ENCODE measurements at regions not wholly inside any gene's neighbourhood (a gene's known extent, or its start where the extent isn't known, plus 50 kb on each side); places are given as distances from the start of the nearest gene placed in this dataset.

DNA sequence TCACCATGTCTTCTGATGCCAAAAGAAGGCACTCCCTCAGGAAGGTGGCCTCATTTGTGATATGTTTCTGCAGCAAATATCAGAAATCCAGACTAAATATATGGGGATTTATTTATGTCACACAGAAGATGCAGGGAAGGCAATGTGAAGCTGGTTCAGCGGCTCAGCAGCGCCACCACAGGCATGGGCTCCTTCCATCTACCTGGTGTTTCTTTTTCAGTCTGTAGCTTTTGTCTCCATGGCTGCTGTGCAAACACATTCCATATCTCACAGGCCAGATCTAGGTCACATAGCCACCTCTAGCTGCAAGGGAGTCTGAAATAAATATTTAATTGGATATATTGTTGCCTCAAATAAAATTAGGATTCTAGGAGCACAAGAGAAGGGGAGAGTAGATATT lies 502.1 kb upstream of the IL12A start:
- ChIA-PET CTCF (interaction anchor here (0.8 to 1.0 kb wide), 2 partner anchors 11 to 164 kb away, joined by 4 read pairs; no protein-coding TSS in a partner anchor), POLR2A (no interaction called here), RAD21 (ENCODE audit: low non-redundant PET in 1 of 2, low total read pairs in 2 of 2, uncharacterized antibody in 2 of 2, unreplicated experiment in 2 of 2) (no interaction called here)
- TF ChIP-seq, protein P1, sequence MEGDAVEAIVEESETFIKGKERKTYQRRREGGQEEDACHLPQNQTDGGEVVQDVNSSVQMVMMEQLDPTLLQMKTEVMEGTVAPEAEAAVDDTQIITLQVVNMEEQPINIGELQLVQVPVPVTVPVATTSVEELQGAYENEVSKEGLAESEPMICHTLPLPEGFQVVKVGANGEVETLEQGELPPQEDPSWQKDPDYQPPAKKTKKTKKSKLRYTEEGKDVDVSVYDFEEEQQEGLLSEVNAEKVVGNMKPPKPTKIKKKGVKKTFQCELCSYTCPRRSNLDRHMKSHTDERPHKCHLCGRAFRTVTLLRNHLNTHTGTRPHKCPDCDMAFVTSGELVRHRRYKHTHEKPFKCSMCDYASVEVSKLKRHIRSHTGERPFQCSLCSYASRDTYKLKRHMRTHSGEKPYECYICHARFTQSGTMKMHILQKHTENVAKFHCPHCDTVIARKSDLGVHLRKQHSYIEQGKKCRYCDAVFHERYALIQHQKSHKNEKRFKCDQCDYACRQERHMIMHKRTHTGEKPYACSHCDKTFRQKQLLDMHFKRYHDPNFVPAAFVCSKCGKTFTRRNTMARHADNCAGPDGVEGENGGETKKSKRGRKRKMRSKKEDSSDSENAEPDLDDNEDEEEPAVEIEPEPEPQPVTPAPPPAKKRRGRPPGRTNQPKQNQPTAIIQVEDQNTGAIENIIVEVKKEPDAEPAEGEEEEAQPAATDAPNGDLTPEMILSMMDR (IDR thresholded peaks at IDR 0.05 in 2 of 3, conservative IDR thresholded peaks at IDR 0.05 in 1 of 3; ENCODE audit: borderline replicate concordance in 1 of 3, insufficient read depth in 1 of 3, low read depth in 2 of 3, low read length in 2 of 3) = peak in 2 of 3 experiments; percentile 40 to 50; a peak in 4 of 6 replicates
- TF ChIP-seq RAD21 (IDR thresholded peaks at IDR 0.05; ENCODE audit: low read depth) (peak; percentile 31; the same call in 1 of the 2 replicates), POLR2A (IDR thresholded peaks at IDR 0.05; ENCODE audit: borderline replicate concordance, extremely low read depth, insufficient read depth, insufficient read length) (no peak)
- Histone ChIP-seq H3K9me2 (ENCODE audit: insufficient read depth) (no peaks in the 10 kb centered on the region), H3K4me3 (replicated peaks in 1 of 2; ENCODE audit: low read depth in 1 of 2, low read length in 2 of 2) (no peak overlapping the region), H3K36me3 (ENCODE audit: control insufficient read depth in 1 of 2, insufficient read depth in 2 of 2, low read length in 2 of 2) (no peaks in the 10 kb centered on the region), H3K27ac (ENCODE audit: low read depth, low read length) (no peak overlapping the region), H3K4me1 (ENCODE audit: control insufficient read depth in 1 of 2, insufficient read depth in 2 of 2, low read length in 2 of 2) (no peaks in the 10 kb centered on the region), H3K9ac (ENCODE audit: low read length) (no peak overlapping the region), H3K79me2 (ENCODE audit: insufficient read depth, low read length) (no peaks in the 10 kb centered on the region), H3K27me3 (ENCODE audit: insufficient read depth, low read length) (no peaks in the 10 kb centered on the region), H2AFZ (ENCODE audit: low read depth, low read length, poor library complexity, severe bottlenecking) (no peak overlapping the region), H4K20me1 (ENCODE audit: insufficient read depth) (no peaks in the 10 kb centered on the region), H3K4me2 (ENCODE audit: low read length) (no peak overlapping the region), H3K9me3 (ENCODE audit: control insufficient read depth in 1 of 2, insufficient read depth in 1 of 2, low read depth in 1 of 2, low read length in 2 of 2) (no peaks in the 10 kb centered on the region)
- ATAC-seq (peak; percentile 81), DNase-seq (ENCODE audit: low read depth, low spot score) (peak; percentile 22)
- BruUV-seq (replicated peaks) = no TSS peak
- intact Hi-C loops (cut with micrococcal nuclease) = no loop called here

DNA sequence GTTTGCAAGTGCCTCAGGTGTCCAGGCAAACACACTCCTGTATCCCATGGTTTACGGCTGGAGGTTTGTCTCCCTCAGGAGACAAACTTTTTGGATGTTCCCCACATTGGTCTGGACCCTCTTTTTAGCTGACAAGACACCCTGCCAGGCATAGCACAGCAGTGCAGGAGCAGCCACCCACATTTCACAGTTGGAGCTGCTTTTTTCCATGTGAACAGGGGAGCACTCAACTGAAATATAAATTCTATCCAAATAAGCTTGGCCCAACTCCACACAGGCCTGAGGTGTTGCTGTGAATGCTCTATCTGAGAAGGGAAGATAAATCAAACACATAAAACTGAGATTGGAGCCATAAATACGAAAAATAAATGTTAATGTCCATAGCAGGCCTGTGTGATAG lies 501.3 kb upstream of the IL12A start:
- Histone ChIP-seq H3K4me2 (ENCODE audit: low read length) (no peak overlapping the region), H4K20me1 (ENCODE audit: insufficient read depth) (no peaks in the 10 kb centered on the region), H3K9ac (ENCODE audit: low read length) (no peak overlapping the region), H3K36me3 (ENCODE audit: control insufficient read depth in 1 of 2, insufficient read depth in 2 of 2, low read length in 2 of 2) (no peaks in the 10 kb centered on the region), H3K27ac (ENCODE audit: low read depth, low read length) (no peak overlapping the region), H2AFZ (ENCODE audit: low read depth, low read length, poor library complexity, severe bottlenecking) (no peak overlapping the region), H3K4me1 (ENCODE audit: control insufficient read depth in 1 of 2, insufficient read depth in 2 of 2, low read length in 2 of 2) (no peaks in the 10 kb centered on the region), H3K9me2 (ENCODE audit: insufficient read depth) (no peaks in the 10 kb centered on the region), H3K27me3 (ENCODE audit: insufficient read depth, low read length) (no peaks in the 10 kb centered on the region), H3K9me3 (ENCODE audit: control insufficient read depth in 1 of 2, insufficient read depth in 1 of 2, low read depth in 1 of 2, low read length in 2 of 2) (no peaks in the 10 kb centered on the region), H3K79me2 (ENCODE audit: insufficient read depth, low read length) (no peaks in the 10 kb centered on the region), H3K4me3 (replicated peaks in 1 of 2; ENCODE audit: low read depth in 1 of 2, low read length in 2 of 2) (no peak overlapping the region)
- ChIA-PET RAD21 (ENCODE audit: low non-redundant PET in 1 of 2, low total read pairs in 2 of 2, uncharacterized antibody in 2 of 2, unreplicated experiment in 2 of 2) (no interaction called here), CTCF (interaction anchor here (0.8 to 1.0 kb wide), 2 partner anchors 12 to 165 kb away, joined by 4 read pairs; no protein-coding TSS in a partner anchor), POLR2A (no interaction called here)
- ATAC-seq (no peak), DNase-seq (ENCODE audit: low read depth, low spot score) (no peak)
- BruUV-seq (replicated peaks) = no TSS peak
- intact Hi-C loops (cut with micrococcal nuclease) = no loop called here
- TF ChIP-seq POLR2AphosphoS5 (IDR thresholded peaks at IDR 0.05; ENCODE audit: low read depth, low read length) = no peak
- no peak for TF ChIP-seq SIN3A (IDR thresholded peaks at IDR 0.05; ENCODE audit: low read depth)
- TF ChIP-seq, protein P2, sequence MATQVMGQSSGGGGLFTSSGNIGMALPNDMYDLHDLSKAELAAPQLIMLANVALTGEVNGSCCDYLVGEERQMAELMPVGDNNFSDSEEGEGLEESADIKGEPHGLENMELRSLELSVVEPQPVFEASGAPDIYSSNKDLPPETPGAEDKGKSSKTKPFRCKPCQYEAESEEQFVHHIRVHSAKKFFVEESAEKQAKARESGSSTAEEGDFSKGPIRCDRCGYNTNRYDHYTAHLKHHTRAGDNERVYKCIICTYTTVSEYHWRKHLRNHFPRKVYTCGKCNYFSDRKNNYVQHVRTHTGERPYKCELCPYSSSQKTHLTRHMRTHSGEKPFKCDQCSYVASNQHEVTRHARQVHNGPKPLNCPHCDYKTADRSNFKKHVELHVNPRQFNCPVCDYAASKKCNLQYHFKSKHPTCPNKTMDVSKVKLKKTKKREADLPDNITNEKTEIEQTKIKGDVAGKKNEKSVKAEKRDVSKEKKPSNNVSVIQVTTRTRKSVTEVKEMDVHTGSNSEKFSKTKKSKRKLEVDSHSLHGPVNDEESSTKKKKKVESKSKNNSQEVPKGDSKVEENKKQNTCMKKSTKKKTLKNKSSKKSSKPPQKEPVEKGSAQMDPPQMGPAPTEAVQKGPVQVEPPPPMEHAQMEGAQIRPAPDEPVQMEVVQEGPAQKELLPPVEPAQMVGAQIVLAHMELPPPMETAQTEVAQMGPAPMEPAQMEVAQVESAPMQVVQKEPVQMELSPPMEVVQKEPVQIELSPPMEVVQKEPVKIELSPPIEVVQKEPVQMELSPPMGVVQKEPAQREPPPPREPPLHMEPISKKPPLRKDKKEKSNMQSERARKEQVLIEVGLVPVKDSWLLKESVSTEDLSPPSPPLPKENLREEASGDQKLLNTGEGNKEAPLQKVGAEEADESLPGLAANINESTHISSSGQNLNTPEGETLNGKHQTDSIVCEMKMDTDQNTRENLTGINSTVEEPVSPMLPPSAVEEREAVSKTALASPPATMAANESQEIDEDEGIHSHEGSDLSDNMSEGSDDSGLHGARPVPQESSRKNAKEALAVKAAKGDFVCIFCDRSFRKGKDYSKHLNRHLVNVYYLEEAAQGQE (IDR thresholded peaks at IDR 0.05; ENCODE audit: low read depth) = no peak
- TF ChIP-seq JUND (IDR thresholded peaks at IDR 0.05) = no peak
- TF ChIP-seq SRF (IDR thresholded peaks at IDR 0.05; ENCODE audit: low read depth) = no peak
- no peak for TF ChIP-seq FOSL1 (IDR thresholded peaks at IDR 0.05; ENCODE audit: low read depth)
- no peak for TF ChIP-seq ZFX (IDR thresholded peaks at IDR 0.05)
- no peak for TF ChIP-seq EGR1 (IDR thresholded peaks at IDR 0.05; ENCODE audit: low read depth)
- no peak for TF ChIP-seq YY1 (IDR thresholded peaks at IDR 0.05; ENCODE audit: extremely low read depth, insufficient replicate concordance, low read depth, low read length)
- TF ChIP-seq, protein P3, sequence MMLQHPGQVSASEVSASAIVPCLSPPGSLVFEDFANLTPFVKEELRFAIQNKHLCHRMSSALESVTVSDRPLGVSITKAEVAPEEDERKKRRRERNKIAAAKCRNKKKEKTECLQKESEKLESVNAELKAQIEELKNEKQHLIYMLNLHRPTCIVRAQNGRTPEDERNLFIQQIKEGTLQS (IDR thresholded peaks at IDR 0.05) = no peak
- TF ChIP-seq, protein P4, sequence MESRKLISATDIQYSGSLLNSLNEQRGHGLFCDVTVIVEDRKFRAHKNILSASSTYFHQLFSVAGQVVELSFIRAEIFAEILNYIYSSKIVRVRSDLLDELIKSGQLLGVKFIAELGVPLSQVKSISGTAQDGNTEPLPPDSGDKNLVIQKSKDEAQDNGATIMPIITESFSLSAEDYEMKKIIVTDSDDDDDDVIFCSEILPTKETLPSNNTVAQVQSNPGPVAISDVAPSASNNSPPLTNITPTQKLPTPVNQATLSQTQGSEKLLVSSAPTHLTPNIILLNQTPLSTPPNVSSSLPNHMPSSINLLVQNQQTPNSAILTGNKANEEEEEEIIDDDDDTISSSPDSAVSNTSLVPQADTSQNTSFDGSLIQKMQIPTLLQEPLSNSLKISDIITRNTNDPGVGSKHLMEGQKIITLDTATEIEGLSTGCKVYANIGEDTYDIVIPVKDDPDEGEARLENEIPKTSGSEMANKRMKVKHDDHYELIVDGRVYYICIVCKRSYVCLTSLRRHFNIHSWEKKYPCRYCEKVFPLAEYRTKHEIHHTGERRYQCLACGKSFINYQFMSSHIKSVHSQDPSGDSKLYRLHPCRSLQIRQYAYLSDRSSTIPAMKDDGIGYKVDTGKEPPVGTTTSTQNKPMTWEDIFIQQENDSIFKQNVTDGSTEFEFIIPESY (IDR thresholded peaks at IDR 0.05; ENCODE audit: extremely low read depth, insufficient replicate concordance, low read length) = no peak

Measured in HCT116 (cell line).